Tibial nerve (tissue), 4 donors: ENCODE measurements at regions not wholly inside any gene's neighbourhood (a gene's known extent, or its start where the extent isn't known, plus 50 kb on each side); places are given as distances from the start of the nearest gene placed in this dataset.
"Not testable (repeated sequence)": the region's sequence is repeated elsewhere in the genome, so short reads cannot be mapped to it uniquely, and the experiment has no call there.

Experiments
- DNase-seq, 2 donors: peaks; one replicate each; pipeline ENCODE4 v3.0.0-alpha.2; 2019; ENCODE audit warnings: low spot score in 2 of 2
- H3K27ac ChIP-seq, 4 donors: fragments of 200-600 bp; sonication (generic) in 3 of 4; one replicate each; pipeline ENCODE4 v1.5.1; 2017 to 2019; ENCODE audit warnings: mild to moderate bottlenecking in 1 of 4
- H3K27me3 ChIP-seq, 2 donors: fragments of 200-600 bp; sonication (generic) in 1 of 2; one replicate each; pipeline versions ENCODE4 v1.5.1 to v1.6.0; 2017 to 2019
- H3K36me3 ChIP-seq, 3 donors: fragments of 200-600 bp; sonication (generic); one replicate each; pipeline ENCODE4 v1.5.1; 2018 to 2019
- H3K4me1 ChIP-seq, 4 donors: fragments of 200-600 bp; sonication (generic) in 3 of 4; one replicate each; pipeline ENCODE4 v1.5.1; 2017 to 2019
- H3K4me3 ChIP-seq, 4 donors: fragments of 200-600 bp; sonication (generic) in 3 of 4; one replicate each; pipeline ENCODE4 v1.5.1; 2017 to 2019; ENCODE audit warnings: mild to moderate bottlenecking in 1 of 4, moderate library complexity in 1 of 4
- H3K9me3 ChIP-seq, 4 donors: fragments of 200-600 bp; sonication (generic) in 3 of 4; one replicate each; pipeline ENCODE4 v1.5.1; 2017 to 2019
- CTCF ChIP-seq, 5 experiments: fragments of 200-600 bp in 3 of 5; fragments of 450-650 bp in 2 of 5; sonication (generic) in 3 of 5; IDR thresholded peaks; one replicate each; pipeline ENCODE4 v1.5.1; 2016 to 2019; ENCODE audit warnings: antibody characterized with exemption in 5 of 5, mild to moderate bottlenecking in 3 of 5, moderate library complexity in 2 of 5
- EP300 ChIP-seq, 2 donors: sonication (generic); formaldehyde crosslinking; IDR thresholded peaks; one replicate each; pipeline ENCODE4 v1.6.1; 2017; ENCODE audit warnings: antibody characterized with exemption in 2 of 2, mild to moderate bottlenecking in 1 of 2
- POLR2A ChIP-seq, 2 donors: fragments of 450-650 bp; IDR thresholded peaks; one replicate each; pipeline ENCODE4 v1.6.1; 2017; ENCODE audit warnings: antibody characterized with exemption in 2 of 2, mild to moderate bottlenecking in 2 of 2, moderate library complexity in 2 of 2
- WGBS, 2 donors: methylation state at CpG; one replicate each; pipeline ENCODE4 v1.1.5; 2018; 5-methylcytosine and 5-hydroxymethylcytosine counted together

GRCh38 chr10:16193241-16193640 lies 243.6 kb upstream of the PTER start:
- H3K4me1 ChIP-seq, result no peaks in the 10 kb centered on the region
- TF ChIP-seq CTCF (IDR thresholded peaks at IDR 0.05), result no peak
- TF ChIP-seq POLR2A (IDR thresholded peaks at IDR 0.05), result no peak
- TF ChIP-seq EP300 (IDR thresholded peaks at IDR 0.05), result no peak
- DNase-seq, result no peak
- H3K27me3 ChIP-seq, result no peaks in the 10 kb centered on the region
- H3K4me3 ChIP-seq, result no peak overlapping the region
- no peaks in the 10 kb centered on the region for H3K36me3 ChIP-seq
- no peaks in the 10 kb centered on the region for H3K9me3 ChIP-seq
- WGBS, 2 donors, result 86 to 91% methylated on average over 3 of the region's 3 CpGs
- no peak overlapping the region for H3K27ac ChIP-seq

GRCh38 chr10:16195178-16195769 lies 241.5 kb upstream of the PTER start:
- Histone ChIP-seq H3K4me3 (no peak overlapping the region), H3K4me1 (no peaks in the 10 kb centered on the region), H3K27me3 (no peaks in the 10 kb centered on the region), H3K9me3 (no peaks in the 10 kb centered on the region), H3K36me3 (no peaks in the 10 kb centered on the region), H3K27ac (no peak overlapping the region)
- 71 to 74% methylated on average over 1 of the region's 1 CpG for WGBS, 2 donors
- no peak for TF ChIP-seq CTCF (IDR thresholded peaks at IDR 0.05)
- no peak for TF ChIP-seq POLR2A (IDR thresholded peaks at IDR 0.05)
- TF ChIP-seq EP300 (IDR thresholded peaks at IDR 0.05), result no peak
- DNase-seq, result no peak

GRCh38 chr10:16195894-16196293 lies 240.9 kb upstream of the PTER start:
- no peak overlapping the region for H3K27ac ChIP-seq
- WGBS, 2 donors, result 52 to 55% methylated on average over 2 of the region's 2 CpGs
- H3K4me1 ChIP-seq, result no peaks in the 10 kb centered on the region
- H3K4me3 ChIP-seq, result no peak overlapping the region
- no peaks in the 10 kb centered on the region for H3K9me3 ChIP-seq
- no peak for DNase-seq
- H3K36me3 ChIP-seq, result no peaks in the 10 kb centered on the region
- H3K27me3 ChIP-seq, result no peaks in the 10 kb centered on the region
- TF ChIP-seq CTCF (IDR thresholded peaks at IDR 0.05), result no peak
- TF ChIP-seq EP300 (IDR thresholded peaks at IDR 0.05), result no peak
- no peak for TF ChIP-seq POLR2A (IDR thresholded peaks at IDR 0.05)

- Histone ChIP-seq H3K4me3 (no peak overlapping the region), H3K36me3 (no peaks in the 10 kb centered on the region), H3K9me3 (no peaks in the 10 kb centered on the region), H3K4me1 (no peaks in the 10 kb centered on the region), H3K27ac (no peak overlapping the region), H3K27me3 (no peaks in the 10 kb centered on the region)
- no peak for DNase-seq
- WGBS, 2 donors, result 85 to 89% methylated on average over 4 of the region's 4 CpGs
- TF ChIP-seq EP300 (IDR thresholded peaks at IDR 0.05), result no peak
- no peak for TF ChIP-seq CTCF (IDR thresholded peaks at IDR 0.05)
- TF ChIP-seq POLR2A (IDR thresholded peaks at IDR 0.05), result no peak
Observed at GRCh38 chr10:16199216-16199615, 237.6 kb upstream of the PTER start.

GRCh38 chr10:16223618-16224017 lies 213.2 kb upstream of the PTER start:
- not testable (repeated sequence) for H3K27ac ChIP-seq, H3K4me1 ChIP-seq, H3K36me3 ChIP-seq, H3K27me3 ChIP-seq, H3K4me3 ChIP-seq, DNase-seq
- 93 to 98% methylated on average over 1 of the region's 1 CpG for WGBS, 2 donors
- H3K9me3 ChIP-seq, result peaks cover 0 to 49% (median 3%) of the 10 kb centered on the region in 4 donors

- TF ChIP-seq POLR2A (IDR thresholded peaks at IDR 0.05) (no peak), EP300 (IDR thresholded peaks at IDR 0.05) (no peak), CTCF (IDR thresholded peaks at IDR 0.05) (no peak)
- WGBS, 2 donors, result 87 to 94% methylated on average over 3 of the region's 3 CpGs
Observed at GRCh38 chr10:16227674-16228073, 209.1 kb upstream of the PTER start.

More at GRCh38 chr10:16227674-16228073, 209.1 kb upstream of the PTER start:
- DNase-seq, result no peak
- Histone ChIP-seq H3K27me3 (no peaks in the 10 kb centered on the region), H3K27ac (no peak overlapping the region), H3K4me3 (no peak overlapping the region), H3K36me3 (no peaks in the 10 kb centered on the region), H3K9me3 (peaks cover 0 to 29% (median under 1%) of the 10 kb centered on the region in 4 donors), H3K4me1 (no peaks in the 10 kb centered on the region)
